Activated CD8-positive, alpha-beta memory T cell treated with anti-CD3 and anti-CD28 coated beads, Interleukin-2, amount 50 U/mL, for 4 hours (primary cell): ENCODE measurements at regions not wholly inside any gene's neighbourhood (a gene's known extent, or its start where the extent isn't known, plus 50 kb on each side); places are given as distances from the start of the nearest gene placed in this dataset.
"Not testable (repeated sequence)": the region's sequence is repeated elsewhere in the genome, so short reads cannot be mapped to it uniquely, and the experiment has no call there.

ENCODE experiments used
- DNase-seq: peaks from one replicate; pipeline ENCODE4 v3.0.0-alpha.2; 2020

- no peak for DNase-seq
These were observed 52.8 kb upstream of the IKZF1 start for GRCh38 chr7:50251765-50252164.

GRCh38 chr7:50246551-50246950 is 58.0 kb upstream of the IKZF1 start:
- DNase-seq = no peak

- DNase-seq = not testable (repeated sequence)
These were observed 62.4 kb upstream of the IKZF1 start for GRCh38 chr7:50242111-50242510.

- not testable (repeated sequence) for DNase-seq
These were observed 63.8 kb upstream of the IKZF1 start for GRCh38 chr7:50240699-50241098.

- DNase-seq = no peak
These were observed 74.6 kb upstream of the IKZF1 start for GRCh38 chr7:50229964-50230363.

- no peak for DNase-seq
These were observed 76.4 kb upstream of the IKZF1 start for GRCh38 chr7:50228148-50228547.

- no peak for DNase-seq
These were observed 76.8 kb upstream of the IKZF1 start for GRCh38 chr7:50227726-50228125.

- DNase-seq = no peak
These were observed 77.8 kb upstream of the IKZF1 start for GRCh38 chr7:50226669-50227068.

GRCh38 chr7:50226145-50226544 is 78.4 kb upstream of the IKZF1 start:
- no peak for DNase-seq

- DNase-seq = no peak
These were observed 83.1 kb upstream of the IKZF1 start for GRCh38 chr7:50221433-50221832.

GRCh38 chr7:50221028-50221427 is 83.5 kb upstream of the IKZF1 start:
- DNase-seq = no peak

- no peak for DNase-seq
These were observed 84.2 kb upstream of the IKZF1 start for GRCh38 chr7:50220273-50220672.

GRCh38 chr7:50217821-50218281 is 86.7 kb upstream of the IKZF1 start:
- no peak for DNase-seq

GRCh38 chr7:50217401-50217800 is 87.1 kb upstream of the IKZF1 start:
- no peak for DNase-seq

- DNase-seq = no peak
These were observed 87.9 kb upstream of the IKZF1 start for GRCh38 chr7:50216626-50217025.

- no peak for DNase-seq
These were observed 89.7 kb upstream of the IKZF1 start for GRCh38 chr7:50214771-50215170.

- no peak for DNase-seq
These were observed 90.3 kb upstream of the IKZF1 start for GRCh38 chr7:50214126-50214670.

GRCh38 chr7:50213622-50214017 is 90.9 kb upstream of the IKZF1 start:
- DNase-seq = no peak

GRCh38 chr7:50212666-50213621 is 91.6 kb upstream of the IKZF1 start:
- DNase-seq = no peak

GRCh38 chr7:50212016-50212325 is 92.5 kb upstream of the IKZF1 start:
- DNase-seq = no peak

- DNase-seq = no peak
These were observed 93.1 kb upstream of the IKZF1 start for GRCh38 chr7:50211130-50212015.

GRCh38 chr7:50210706-50211115 is 93.8 kb upstream of the IKZF1 start:
- no peak for DNase-seq

- DNase-seq = peak; percentile 45
These were observed 94.9 kb upstream of the IKZF1 start for GRCh38 chr7:50209461-50210135.
